GM12891 (cell line): ENCODE measurements at regions not wholly inside any gene's neighbourhood (a gene's known extent, or its start where the extent isn't known, plus 50 kb on each side); places are given as distances from the start of the nearest gene placed in this dataset.

Experiments
- DNase-seq: peaks from one replicate; pipeline ENCODE4 v3.0.0; 2011; ENCODE audit warnings: low spot score; ENCODE audit not compliant: insufficient read length
- FAIRE-seq: peaks from 2 replicates; lab custom pipeline; 2011; peaks lifted over from hg19 to GRCh38; lab: Jason Lieb, UNC
- PAX5 ChIP-seq: IDR thresholded peaks from 2 replicates; pipeline ENCODE4 v1.6.1; 2011; ENCODE audit warnings: low read length, moderate library complexity, mild to moderate bottlenecking; ENCODE audit not compliant: insufficient read depth, severe bottlenecking
- POLR2A ChIP-seq: IDR thresholded peaks from 2 replicates; pipeline ENCODE4 v1.6.1; 2011; ENCODE audit warnings: low read depth, low read length, control low read depth
- POLR2AphosphoS5 ChIP-seq: IDR thresholded peaks from 2 replicates; pipeline ENCODE4 v1.6.1; 2011; ENCODE audit warnings: low read depth, low read length, control low read depth
- POU2F2 ChIP-seq: IDR thresholded peaks from 2 replicates; pipeline ENCODE4 v1.6.1; 2011; ENCODE audit warnings: low read depth, mild to moderate bottlenecking, control low read depth, low read length, moderate library complexity
- SPI1 ChIP-seq: IDR thresholded peaks from 2 replicates; pipeline ENCODE4 v1.6.1; 2011; ENCODE audit warnings: low read depth, low read length, control low read depth
- TAF1 ChIP-seq: IDR thresholded peaks from 2 replicates; pipeline ENCODE4 v1.6.1; 2011; ENCODE audit warnings: low read depth, low read length, control low read depth

DNA sequence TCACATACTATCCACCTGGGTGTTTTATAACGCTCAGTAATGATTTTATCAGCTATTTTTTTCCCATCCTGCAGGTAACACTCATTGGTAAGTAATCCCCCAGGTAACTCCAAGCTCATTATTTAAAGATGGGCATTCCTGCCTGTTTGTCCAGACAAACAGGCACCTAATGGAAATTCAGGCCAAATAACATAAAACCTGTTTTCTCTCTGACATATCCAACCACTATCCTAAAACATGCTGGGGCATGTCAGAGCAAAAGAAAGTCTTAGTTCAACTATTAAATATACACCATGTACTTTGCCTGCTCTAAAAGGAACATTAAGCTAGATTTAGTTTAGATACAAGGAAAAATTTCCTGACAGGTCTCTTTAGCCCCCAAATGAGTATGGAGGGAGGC lies 987.7 kb downstream of the TTLL7 start:
- DNase-seq = no peak
- TF ChIP-seq POLR2AphosphoS5 (no peak), POLR2A (no peak), TAF1 (no peak), POU2F2 (no peak), PAX5 (no peak), SPI1 (no peak)
- no peak for FAIRE-seq

GRCh38 chr1:83006271-83006670 lies 992.7 kb downstream of the TTLL7 start:
- TF ChIP-seq POLR2AphosphoS5 = no peak
- TF ChIP-seq SPI1 = no peak
- no peak for TF ChIP-seq TAF1
- TF ChIP-seq POU2F2 = no peak
- no peak for TF ChIP-seq POLR2A
- TF ChIP-seq PAX5 = no peak
- no peak for FAIRE-seq
- DNase-seq = no peak

DNA sequence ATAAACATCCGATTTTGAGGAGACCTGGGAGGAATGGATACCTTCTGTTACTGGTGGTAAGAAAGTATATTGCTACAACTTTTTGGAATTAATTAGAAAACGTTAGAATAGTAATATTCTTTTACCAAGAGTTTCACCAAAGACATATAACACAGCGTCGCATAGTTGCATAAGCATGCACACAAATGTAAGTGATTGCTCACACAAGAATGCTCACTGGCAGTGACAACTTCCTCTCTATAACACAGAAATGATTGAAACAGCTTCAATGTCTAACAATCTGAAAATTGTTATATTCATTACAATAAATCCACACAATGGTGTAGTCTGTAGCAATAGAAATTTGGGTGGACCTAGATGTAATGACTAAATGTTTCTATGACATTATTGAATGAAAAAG lies 998.6 kb downstream of the TTLL7 start:
- DNase-seq (no peak), FAIRE-seq (no peak)
- TF ChIP-seq SPI1 (no peak), POLR2A (no peak), POU2F2 (no peak), PAX5 (no peak), TAF1 (no peak), POLR2AphosphoS5 (no peak)

- no peak for DNase-seq
- no peak for TF ChIP-seq SPI1
- no peak for TF ChIP-seq POLR2AphosphoS5
- FAIRE-seq = no peak
Observed at GRCh38 chr1:82995951-82996350, 1003.0 kb downstream of the TTLL7 start.

- TF ChIP-seq POLR2AphosphoS5 = no peak
- no peak for TF ChIP-seq SPI1
- TF ChIP-seq TAF1 = no peak
- no peak for TF ChIP-seq POLR2A
- no peak for TF ChIP-seq PAX5
- DNase-seq (no peak), FAIRE-seq (no peak)
Observed at GRCh38 chr1:82994616-82995263, 1004.2 kb downstream of the TTLL7 start.

DNA sequence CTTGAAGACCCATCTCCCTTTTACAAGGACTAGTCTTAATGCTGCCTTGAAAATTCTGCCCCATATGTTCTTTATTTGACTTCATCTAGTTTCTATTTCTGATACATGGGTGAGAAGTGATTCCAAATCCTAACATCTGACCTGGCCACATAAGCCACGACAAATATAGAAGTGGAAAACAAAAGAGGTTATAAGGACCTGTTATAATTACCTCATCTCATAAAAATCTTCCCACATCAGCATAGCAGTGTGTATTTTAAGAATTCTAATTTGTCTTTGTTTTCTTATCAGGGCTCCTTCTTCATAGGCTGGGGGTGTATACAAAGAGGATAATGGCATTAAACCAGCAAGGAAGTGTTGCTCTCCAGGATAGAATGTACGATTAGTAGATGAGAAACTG lies 1007.4 kb downstream of the TTLL7 start:
- DNase-seq = no peak
- TF ChIP-seq TAF1 (no peak), POLR2AphosphoS5 (no peak), PAX5 (no peak), POLR2A (no peak), POU2F2 (no peak)
- FAIRE-seq = no peak

GRCh38 chr1:82979593-82980236 lies 1019.2 kb downstream of the TTLL7 start:
- TF ChIP-seq TAF1 (no peak), POU2F2 (no peak), PAX5 (peak; percentile 57), POLR2A (no peak), POLR2AphosphoS5 (no peak), SPI1 (peak; percentile 99)
- peak; percentile 80 for FAIRE-seq

GRCh38 chr1:82978461-82979324 lies 1020.2 kb downstream of the TTLL7 start:
- no peak for FAIRE-seq

More at GRCh38 chr1:82979593-82980236, 1019.2 kb downstream of the TTLL7 start:
- peak; percentile 14 for DNase-seq

DNA sequence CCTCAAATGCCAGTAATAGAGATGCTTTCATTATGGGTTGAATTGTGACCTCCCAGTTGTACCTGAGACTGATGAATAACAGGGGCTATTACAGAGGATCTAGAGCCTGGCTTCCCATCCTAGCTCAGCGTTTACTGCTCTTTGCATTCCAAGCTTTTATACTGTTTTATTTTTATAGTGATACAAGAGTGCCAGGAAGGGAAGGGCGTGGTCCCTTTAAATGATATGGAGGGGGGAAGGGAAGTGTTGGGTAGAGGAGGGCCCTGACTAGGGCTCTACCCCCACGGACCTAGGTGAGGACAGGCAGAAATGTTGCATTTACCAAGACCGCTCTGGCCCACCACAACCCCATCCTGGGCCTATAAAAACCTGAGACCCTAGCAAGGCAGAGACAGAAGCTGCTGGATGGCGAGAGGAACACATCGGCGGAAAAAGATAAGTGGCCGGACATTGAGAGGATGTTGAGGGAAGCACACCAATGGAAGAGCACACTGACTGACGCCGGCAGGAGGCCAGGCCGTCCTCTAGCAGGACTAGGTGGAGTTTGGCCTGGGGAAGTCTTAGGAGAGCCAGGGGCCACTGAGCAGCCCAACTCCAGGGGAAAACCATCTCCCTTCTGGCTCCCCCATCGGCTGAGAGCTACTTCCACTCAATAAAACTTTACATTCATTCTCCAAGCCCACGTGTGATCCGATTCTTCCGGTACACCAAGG lies 1025.9 kb downstream of the TTLL7 start:
- no peak for FAIRE-seq

More at GRCh38 chr1:82978461-82979324, 1020.2 kb downstream of the TTLL7 start:
- TF ChIP-seq POLR2A (no peak), SPI1 (no peak), PAX5 (no peak), TAF1 (no peak), POU2F2 (no peak), POLR2AphosphoS5 (no peak)
- DNase-seq = no peak

More for the DNA sequence above, 1025.9 kb downstream of the TTLL7 start:
- DNase-seq = no peak
- TF ChIP-seq SPI1 = no peak
- no peak for TF ChIP-seq POU2F2
- TF ChIP-seq TAF1 = no peak
- no peak for TF ChIP-seq POLR2A
- TF ChIP-seq POLR2AphosphoS5 = no peak
- TF ChIP-seq PAX5 = no peak
